ENCODE measurements at regions not wholly inside any gene's neighbourhood (a gene's known extent, or its start where the extent isn't known, plus 50 kb on each side); places are given as distances from the start of the nearest gene placed in this dataset.

DNA sequence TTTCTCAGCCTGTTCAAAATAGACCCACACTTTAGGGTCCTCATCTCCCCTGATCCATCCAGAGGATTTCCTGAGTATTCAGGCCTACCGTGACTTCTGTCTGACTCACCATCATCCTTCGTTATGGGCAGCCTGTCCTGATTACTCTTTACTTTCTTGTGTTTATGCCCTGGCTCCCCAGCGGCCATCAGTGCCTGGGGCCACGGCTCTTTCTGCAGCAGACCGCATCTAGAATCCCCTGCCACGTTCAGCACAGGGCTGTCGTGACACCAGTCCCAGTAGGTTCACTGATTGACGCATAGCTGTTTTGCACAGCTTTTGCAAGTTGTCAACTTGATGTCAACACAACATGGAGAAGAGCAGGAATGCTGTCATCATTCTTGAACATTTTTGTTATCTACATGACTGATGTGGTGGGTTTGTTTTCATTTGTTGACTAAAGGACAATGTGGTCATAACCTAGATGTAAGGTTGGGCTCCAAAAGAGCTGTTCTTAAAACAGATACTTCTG is 225.6 kb downstream of the HAUS1 start:
- FAIRE-seq, result no peak

DNA sequence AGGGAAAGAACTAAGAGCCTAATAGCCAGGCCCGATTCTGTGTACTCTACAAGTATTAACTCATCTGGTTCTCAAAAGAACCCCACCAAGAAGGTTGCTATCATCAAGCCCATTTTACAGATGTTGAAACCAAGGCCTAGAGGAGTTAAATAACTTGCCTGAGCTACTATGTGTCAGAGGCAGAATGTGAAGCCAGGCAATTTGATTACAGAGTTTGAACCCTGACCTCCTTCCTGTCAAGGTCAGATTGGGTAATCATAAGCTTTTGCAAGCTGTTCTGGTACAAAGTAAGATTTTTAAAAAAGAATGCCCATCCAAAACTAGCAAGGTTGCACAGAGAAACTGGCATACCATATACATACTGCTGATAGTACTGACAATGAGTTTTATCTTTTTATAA is 227.1 kb downstream of the HAUS1 start:
- FAIRE-seq, result no peak

DNA sequence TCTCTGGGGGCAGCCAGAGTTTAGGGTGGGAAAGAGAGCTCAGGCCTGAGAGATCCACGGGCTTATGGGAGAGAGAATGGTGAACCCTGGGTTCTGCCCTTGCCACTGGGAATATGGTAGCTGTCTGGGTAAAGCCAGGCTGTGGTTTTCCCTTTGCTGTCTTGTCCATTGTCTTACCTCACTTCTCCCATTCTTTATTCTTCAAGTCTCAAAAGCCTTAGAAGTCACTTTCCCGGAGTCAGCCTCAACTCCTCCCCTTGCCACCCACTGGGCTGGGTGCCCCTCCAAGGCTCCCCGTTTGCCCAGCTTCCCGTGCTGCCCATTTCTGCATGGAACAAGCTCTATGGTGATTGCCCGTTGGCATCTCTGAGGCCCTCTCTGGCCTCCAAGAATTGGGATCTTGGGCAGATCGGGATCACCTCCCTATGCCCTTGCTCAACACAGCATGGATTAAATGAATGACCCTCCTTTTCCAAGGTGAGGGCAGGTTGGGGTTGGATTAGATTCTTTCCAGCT is 228.2 kb downstream of the HAUS1 start:
- no peak for FAIRE-seq

DNA sequence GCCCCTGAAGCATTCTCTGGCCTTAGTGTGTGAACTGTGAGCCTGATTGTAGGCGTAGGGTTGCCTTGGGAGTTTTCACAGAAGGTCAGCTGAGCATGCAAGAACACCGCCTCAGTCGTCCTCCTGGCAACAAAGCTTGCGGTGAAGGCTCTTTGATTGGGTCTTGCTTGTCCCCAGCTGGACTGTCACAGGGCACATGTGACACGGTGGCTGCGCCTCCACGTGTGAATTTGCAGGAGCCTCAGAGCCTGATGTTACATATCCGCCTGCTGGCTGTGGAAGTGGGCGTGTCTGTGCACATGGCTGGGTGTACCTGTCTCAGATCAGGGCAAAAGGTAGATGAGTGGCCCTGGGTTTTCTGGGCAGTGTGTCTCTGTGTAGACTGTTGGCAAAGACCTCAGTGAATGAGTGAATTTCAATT is 228.7 kb downstream of the HAUS1 start:
- no peak for FAIRE-seq

DNA sequence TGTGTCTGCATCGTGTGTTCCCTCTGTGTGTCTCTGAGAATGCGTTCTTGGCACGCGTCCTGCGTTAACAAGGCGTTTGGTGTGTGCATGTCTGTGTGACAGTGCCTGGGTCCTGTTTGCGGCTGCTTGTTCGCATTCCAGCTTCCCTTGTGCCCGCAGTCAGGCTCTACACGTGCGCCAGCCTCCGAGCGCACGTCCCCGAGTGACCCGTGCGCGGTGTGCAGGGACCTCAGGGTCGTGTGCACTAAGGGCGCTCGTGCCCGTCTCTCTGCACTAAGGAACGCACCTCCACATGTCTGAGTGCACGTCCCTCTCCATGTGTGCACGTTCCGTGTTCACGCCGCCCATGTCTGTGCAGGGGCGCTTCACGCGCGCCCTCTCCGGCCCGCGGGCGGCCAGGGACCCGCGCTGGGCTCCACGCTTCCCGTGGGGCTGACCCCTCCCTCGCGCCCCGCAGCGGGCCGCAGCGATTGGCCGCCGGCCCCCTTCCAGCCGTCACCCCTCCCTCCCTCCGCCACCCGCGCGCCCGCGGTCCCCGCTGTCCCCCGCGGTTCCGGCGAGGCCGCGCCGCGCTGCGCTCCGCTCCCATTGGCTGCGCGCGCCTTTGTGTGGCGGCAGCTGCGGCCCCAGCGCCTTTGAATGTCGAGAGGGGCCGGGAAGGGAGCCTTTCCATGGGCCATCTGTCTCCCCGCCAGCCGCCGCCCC is 229.4 kb downstream of the HAUS1 start:
- no peak for FAIRE-seq

DNA sequence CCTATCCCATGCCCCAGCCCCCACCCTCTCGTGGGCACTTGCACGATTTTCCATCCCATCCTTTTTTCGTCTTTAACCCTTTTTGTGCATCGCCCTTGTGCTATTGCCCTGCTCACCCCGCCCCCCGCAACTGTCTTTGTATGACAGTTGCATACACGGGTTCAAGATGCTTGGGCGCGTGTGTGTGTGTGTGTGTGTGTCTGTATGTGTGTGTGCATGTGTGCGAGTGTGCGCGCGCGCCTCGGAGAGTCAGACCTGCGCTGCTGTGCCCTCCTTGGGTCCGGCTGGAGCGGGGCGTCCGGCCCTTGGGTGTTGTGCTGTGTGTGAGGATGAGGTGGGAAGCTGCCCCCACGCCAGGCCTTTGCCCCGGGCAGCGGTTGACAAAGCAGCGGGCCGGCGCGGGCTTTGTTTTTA is 230.7 kb downstream of the HAUS1 start:
- FAIRE-seq, result no peak

DNA sequence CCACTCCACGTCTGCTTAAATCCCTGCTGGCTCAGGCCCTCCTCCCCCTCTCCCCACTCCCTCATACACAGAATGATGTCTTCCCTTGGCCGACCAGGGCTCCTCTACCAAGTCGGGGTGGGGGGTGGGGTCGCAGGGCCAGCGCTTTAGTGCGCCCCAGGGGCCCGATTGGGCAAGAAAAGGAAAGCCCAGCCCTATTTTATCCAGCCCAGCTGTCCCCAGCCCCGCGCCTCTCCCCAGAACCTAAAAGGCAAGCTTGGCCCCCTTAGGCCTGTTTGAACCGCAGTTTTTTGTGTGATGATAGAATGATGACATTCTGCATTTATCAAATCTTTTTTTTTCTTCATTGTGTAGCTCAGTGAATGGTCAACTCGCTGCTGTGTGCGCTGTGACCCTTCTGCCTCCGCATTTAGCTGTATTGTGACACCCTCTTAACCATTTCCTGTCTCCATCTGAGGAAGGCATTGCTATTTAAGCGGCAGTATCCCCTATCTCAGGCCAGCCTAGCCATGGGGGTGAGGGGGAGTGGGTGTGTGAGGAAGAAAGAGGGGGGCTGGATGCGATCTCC is 231.4 kb downstream of the HAUS1 start:
- FAIRE-seq, result no peak

DNA sequence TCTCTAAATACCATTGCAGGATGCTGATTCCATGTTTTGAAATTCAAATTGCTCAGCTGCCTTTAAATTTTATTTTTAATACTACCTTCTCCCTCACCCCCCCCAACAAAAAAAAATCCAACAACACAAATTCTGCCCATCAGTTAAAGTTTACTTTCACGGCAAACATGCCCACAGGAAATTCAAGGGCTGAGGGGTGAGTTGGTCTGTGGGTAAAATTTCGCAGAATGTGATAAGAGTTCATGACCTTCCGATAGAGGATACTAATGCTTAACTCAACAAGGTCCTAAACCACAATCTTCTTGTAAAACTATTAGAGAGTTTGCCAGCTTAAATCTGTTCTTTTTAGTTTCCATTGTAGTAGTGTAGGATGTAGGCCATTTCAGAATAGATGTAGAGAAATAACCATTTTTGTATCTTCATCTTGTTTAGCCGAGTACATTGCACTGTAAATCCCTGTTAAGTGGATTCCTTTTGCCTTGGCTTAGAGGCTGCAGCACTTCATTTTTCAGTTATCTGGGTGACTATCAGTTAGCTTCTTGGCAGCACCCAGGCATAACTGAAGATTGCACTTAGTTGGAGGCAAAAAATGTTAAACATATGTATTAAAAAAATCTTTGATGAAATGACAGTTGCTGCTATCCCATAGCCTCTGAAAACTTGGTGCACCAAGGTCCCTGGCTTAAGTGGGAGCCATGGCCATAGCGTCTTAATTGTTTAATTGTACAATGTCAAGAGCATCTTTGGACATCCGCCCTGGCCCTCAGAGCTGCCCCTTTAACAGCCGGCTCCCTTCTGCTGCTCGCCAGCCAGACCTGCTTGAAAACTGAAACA is 232.3 kb downstream of the HAUS1 start:
- FAIRE-seq, result no peak

DNA sequence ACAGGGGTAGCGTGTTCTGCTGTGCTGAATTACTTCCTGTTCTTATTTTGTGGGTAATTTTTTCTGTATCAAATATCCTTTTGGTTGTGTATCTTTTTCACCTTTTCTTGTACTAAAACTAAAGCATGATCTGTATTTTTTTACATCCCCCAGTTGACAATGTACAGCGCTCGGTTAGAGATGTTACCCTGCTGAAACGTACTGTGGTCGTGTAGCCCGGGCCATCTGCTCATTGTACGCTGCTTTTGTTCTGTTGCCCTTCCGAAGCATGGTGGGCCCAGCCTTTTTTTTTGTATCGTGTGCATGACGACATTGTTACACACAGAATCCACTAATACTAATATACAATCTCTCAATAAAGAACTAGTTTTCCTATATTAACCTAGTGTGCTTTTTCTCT is 233.1 kb downstream of the HAUS1 start:
- FAIRE-seq, result no peak

DNA sequence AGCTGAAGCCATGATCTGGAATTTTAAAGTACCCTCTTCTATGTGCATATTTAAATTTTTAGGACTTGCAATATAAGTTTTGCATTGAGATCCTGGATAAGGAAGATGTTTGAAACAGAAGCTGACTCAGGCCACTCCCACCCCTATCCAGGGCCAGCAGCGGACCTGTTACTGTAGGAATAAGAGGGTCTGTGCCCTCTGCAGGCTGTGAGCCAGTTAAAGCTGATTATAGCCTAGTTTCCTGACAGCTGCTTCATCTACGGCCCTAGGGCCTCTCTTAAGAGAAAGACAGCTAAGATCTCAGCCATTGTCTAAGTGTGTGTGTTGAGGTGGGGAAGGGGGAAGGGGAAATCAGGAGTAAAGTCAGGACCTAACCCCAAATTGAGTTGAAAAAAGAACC is 234.0 kb downstream of the HAUS1 start:
- FAIRE-seq, result no peak

DNA sequence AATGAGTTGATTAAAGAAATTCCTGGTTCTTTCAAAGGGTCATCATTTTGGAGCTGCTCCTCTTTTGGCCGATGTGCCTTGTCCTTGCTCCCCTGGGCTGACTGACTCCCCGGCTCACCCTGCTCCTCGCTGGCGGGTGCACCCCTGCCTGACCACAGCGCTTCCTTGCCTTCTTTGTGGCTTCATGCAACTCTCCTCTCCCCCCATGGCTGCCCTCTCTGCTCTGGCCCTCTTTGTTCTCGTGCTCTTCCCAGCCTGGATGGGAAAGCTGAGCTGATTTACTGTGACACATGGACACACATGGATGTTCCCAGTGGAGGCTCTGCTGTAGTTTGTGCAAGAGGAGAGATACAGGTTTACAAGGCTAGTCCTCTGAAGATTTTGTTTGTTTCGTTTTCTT is 234.6 kb downstream of the HAUS1 start:
- no peak for FAIRE-seq

DNA sequence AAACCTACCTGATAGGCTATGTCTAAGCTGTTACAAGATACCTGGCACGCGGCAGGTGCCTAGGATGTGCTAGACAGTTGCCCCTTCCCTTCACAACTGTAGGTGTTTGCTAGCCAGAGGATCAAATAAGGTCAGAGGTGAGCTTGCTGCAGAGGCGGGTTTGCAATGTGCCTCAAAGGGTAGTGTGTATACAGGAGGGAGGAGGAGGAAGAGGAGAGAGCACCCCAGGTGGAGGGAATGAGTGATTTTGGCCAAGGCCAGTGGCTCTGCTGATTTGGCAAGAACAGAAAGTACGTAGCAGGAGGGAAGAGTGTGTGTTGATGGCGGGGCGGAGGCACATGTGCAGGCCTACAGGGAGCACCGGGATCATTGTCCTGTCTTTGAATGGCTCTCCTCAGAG is 236.5 kb downstream of the HAUS1 start:
- FAIRE-seq, result no peak

DNA sequence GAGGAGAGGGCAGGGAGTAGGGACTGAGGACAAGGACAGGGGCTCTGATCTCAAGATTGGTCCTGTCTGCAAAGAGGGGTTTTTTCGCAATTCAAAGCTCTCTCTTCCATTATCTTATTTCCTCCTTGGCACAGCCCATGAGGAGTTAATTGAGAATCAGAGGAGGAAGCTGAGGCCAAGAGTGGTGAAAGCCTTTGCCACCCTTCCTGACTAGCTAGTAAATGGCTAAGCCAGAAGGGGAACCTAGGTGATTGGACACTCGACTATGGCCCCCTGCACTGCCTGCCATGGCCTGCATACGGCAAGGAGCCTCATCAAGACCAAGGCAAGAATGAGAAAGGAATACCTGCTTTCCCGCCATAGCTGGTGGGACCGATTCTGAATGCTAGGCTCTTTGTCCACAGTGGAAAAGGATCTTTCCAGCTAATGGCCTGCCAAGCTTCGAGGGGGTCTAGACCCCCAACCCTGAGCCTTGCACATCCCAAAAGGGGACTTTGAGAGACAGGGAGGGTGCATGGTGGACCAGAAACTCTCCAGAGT is 237.9 kb downstream of the HAUS1 start:
- FAIRE-seq, result no peak

DNA sequence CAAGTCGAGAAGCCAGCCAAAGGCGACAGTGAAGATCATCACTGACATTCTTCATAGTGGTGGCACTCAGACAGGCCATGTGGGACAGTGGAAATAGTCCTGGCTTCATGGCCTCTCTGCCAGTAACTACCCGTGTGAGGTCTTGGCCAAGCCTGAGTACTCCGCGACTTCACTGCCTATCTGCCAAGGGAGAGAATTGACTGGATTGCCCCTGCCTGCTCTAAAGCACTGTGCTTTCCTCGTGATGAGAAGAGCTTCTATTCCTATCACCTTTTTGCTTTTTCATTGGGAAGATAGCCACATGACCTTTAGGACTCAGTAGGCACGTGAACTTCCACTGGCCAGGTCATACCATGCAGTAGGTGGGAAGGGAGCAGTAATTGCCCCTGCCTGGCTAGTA is 239.3 kb downstream of the HAUS1 start:
- no peak for FAIRE-seq

DNA sequence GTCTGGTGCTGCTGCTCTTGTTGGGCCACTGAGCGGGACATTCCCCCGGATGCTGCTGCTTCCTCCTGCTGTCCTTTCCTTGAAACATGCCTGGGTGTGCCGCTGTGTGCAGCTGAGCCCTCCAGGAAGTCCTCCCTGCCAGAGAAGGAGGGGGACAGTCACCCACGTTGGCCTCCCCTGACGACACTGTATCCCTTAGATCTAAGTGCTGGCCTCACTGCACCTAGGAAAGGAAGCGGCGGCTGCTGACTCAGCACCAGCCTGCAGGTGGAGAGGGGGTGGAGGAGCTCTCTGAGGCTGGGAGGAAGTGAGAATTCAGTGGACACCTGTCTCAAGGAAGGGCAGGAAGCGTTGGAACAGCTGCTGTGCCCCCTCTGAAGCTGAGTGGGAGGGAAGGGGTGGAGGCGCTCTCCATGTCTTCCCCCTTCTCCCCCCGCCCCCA is 239.8 kb downstream of the HAUS1 start:
- FAIRE-seq, result no peak

DNA sequence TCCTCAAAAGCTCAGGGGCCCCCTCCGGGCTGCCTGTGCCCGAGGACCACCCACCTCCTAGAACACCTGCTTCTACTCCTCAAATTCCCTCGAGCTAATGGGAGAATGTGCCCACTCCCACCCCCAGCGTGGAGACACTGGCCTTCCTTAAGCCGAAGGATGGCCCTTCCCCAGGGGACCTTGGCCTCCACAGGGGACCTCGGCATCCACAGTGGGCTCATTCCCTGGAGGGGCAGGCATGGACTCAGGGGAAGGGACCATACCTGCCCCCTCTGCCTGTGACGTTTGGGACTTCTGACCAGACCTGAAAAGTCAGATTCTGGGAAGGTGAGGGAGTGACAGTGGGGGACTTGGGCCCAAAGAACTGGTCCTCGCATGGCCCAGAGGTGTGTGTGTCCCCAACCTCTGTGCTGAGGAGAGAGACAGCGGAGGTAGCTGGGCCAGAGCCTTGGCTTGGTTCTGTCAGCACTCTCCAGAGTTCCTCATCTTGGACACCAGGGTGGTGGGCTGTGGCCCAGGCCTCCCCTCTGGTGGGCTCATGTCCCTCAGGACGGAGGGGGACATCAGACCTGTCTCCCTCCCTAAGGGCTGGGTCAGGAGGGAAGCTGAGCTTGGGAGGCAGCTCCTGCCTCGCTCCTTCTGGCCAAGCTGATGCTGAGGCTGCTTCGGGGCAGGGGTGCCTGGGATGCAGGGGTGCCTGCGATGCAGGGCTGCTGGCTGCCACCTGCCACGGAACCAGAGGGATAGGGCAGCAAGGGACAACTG is 240.4 kb downstream of the HAUS1 start:
- FAIRE-seq, result no peak

DNA sequence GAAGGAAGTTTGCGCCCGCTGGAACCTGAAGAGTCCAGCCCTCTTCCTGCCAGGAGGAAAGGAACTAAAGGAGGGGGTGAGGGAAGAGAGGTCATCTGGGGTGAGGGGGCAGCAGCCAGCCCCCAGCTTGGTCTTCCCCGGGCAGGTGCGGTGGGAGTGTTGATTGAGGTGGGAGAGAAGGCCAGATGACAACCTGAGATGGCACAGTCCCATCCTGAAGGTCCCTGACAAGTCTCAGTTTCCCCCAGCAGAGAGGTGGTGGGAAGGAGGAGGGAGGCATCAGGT is 240.9 kb downstream of the HAUS1 start:
- FAIRE-seq, result no peak

DNA sequence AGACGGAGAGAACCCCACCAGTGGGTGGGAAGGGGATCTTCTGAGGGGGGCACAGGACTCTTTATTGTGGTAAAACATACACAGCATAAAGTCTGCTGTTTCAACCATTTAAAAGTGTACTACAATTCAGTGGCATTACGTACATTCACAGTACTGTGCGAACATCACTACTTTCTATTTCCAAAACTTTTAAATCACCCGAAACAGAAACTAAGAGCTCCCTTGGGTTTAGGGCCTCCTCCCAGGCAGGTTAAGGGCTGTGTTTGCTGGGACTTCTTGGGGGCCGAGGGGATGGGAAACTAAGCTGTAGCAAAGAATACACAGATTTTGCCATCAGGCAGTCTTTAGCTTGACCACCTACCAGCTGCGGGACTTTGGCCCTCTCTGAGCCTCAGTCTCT is 242.0 kb downstream of the HAUS1 start:
- FAIRE-seq, result no peak

DNA sequence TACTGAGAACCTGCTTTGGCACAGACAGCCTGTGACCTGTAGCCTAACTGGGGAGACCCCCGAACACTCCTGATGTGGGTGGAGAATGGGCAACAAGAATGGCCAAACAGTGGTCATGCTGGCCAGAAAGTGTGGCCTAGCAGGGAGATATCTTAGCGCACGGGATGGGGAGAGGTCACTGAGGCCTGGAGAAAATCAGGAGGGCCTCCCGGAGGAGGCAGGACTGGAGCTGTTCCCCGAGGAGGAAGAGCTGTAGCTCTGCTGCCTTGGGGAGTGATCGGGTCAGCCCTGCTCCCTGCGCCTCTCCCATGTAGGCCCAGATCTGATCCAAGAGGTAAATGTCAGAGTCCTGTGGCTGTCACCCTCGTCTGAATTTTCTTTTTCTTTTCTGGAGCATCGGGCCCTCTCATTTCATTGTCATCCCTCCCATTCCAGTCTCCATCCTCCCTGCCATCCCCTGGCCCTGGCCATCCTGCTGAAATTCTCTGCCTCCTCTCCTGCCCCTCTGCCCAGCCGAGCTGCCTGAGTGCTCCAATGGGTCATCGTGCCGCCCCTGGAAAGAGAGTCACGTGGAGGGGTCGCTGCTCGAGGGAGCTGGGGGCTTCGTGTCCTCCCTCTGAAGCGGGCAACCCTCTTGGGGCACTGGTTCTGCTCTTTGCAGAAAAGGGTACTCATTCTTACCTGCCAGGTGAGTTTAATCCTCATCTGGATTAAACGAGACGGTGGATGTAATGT is 242.9 kb downstream of the HAUS1 start:
- no peak for FAIRE-seq

DNA sequence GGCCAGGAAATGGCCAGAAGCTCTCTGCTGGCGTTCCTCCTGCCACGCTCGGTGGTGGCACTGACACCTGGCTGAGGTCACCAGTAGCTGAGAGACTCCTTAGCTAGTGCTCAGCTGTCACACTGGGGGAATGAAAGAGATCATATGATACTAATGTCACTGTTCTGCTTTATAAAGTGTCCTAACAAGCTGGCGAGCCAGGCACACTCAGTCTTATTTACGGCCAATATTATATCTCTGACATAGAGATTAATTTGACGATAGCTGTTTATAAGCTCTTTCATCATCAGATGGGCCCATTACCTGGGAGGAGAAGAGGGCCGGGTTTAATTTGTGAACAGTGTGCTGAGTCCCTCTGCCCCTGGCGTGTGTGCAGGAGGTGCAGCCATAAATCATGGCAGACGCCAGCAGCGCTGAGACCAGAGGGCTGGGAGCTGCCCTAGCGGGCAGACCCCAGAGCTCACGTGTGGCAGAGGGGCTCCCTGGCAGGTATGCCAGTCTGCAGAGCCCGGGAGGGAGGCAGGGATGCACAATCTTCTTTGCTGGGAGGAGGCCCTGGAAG is 246.5 kb downstream of the HAUS1 start:
- FAIRE-seq, result no peak

DNA sequence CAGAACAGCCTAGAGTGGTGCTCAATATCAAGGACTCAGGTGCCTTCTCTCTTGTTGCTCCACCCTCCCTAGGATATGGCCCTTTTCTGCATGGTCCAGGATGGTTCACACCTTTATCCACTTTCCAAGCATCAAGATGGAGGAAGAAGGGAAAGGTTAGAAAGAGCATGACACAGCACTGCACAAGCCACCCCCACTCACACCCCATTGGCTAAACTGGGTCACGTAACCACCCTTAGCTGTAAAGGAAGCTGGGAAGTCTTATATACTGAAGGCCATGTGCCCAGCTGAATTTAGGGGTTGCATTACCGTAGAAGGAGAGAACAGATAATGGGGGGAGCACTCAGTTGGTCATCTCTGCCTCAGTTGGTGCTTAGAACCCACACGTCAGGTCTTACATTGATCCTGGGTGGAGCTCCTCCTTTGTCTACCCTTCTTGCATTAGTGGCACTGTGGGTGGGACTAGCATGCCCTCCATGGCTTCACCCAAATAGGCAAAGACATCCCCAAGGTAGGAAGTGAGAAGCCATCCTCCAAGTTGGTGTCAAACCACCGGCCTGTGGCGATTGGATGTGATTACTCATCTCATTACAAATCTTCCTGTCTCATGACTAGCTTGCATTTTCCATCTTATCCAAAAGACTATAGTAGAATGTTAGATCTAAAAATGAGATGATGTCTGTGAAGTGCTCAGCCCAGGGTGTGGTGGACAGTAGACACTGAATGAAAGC is 248.5 kb downstream of the HAUS1 start:
- FAIRE-seq, result no peak

Measured in islet of Langerhans (tissue), 1 donor.